ENCODE measurements at regions not wholly inside any gene's neighbourhood (a gene's known extent, or its start where the extent isn't known, plus 50 kb on each side); places are given as distances from the start of the nearest gene placed in this dataset.

- TF ChIP-seq CTCF (IDR thresholded peaks at IDR 0.05) (no peak), EZH2 (IDR thresholded peaks at IDR 0.05; ENCODE audit: borderline replicate concordance, insufficient read depth, low read depth, low read length, poor library complexity, severe bottlenecking) (no peak)
These were observed 61.2 kb upstream of the AGR3 start for GRCh38 chr7:16942929-16943509.

Data from B cell (primary cell).